CD8-positive, alpha-beta memory T cell (primary cell): ENCODE measurements at regions not wholly inside any gene's neighbourhood (a gene's known extent, or its start where the extent isn't known, plus 50 kb on each side); places are given as distances from the start of the nearest gene placed in this dataset.
A peak's percentile ranks its signal among the peaks of the same experiment; 100 is the strongest.

Source experiments
- CTCF ChIA-PET: fragments of 350-600 bp; sonication (Branson Sonifier 250); formaldehyde crosslinking; loops from one replicate; lab custom pipeline; 2021; ENCODE audit warnings: antibody characterized with exemption; lab: Charles Lee
- POLR2A ChIA-PET: fragments of 350-600 bp; sonication (Branson Sonifier 250); formaldehyde crosslinking; loops from one replicate; lab custom pipeline; 2021; ENCODE audit warnings: antibody characterized with exemption; lab: Charles Lee
- DNase-seq, 5 donors: peaks; one replicate each; pipeline versions ENCODE4 v3.0.0 to v3.0.0-alpha.2; 2020 to 2022; ENCODE audit warnings: mixed read lengths in 1 of 5
- H3K27ac ChIP-seq: one replicate; pipeline ENCODE4 v1.7.0; 2013; ENCODE audit warnings: low read depth, mild to moderate bottlenecking, low read length, moderate library complexity
- H3K27me3 ChIP-seq: 2 replicates; pipeline ENCODE4 v1.7.0; 2013; ENCODE audit warnings: low read length, mild to moderate bottlenecking; ENCODE audit not compliant: insufficient read depth, poor library complexity, severe bottlenecking
- H3K36me3 ChIP-seq: 2 replicates; pipeline ENCODE4 v1.7.0; 2013; ENCODE audit warnings: mild to moderate bottlenecking, low read length, moderate library complexity; ENCODE audit not compliant: insufficient read depth
- H3K4me1 ChIP-seq: 2 replicates; pipeline ENCODE4 v1.7.0; 2013; ENCODE audit warnings: mild to moderate bottlenecking, low read length, moderate library complexity; ENCODE audit not compliant: insufficient read depth
- H3K4me3 ChIP-seq: 2 replicates; pipeline ENCODE4 v1.7.0; 2013; ENCODE audit warnings: mild to moderate bottlenecking, low read length
- H3K9me3 ChIP-seq: 2 replicates; pipeline ENCODE4 v1.7.0; 2013; ENCODE audit warnings: mild to moderate bottlenecking, low read length
- H3K27ac Mint-ChIP-seq, 8 donors: one replicate each; pipeline ENCODE4 v1.8.0; 2020 to 2021; ENCODE audit warnings: mixed read lengths in 8 of 8, mild to moderate bottlenecking in 6 of 8, inconsistent platforms in 3 of 8, moderate library complexity in 3 of 8
- H3K27me3 Mint-ChIP-seq, 2 donors: one replicate each; pipeline ENCODE4 v1.8.0; 2020 to 2021; ENCODE audit warnings: mixed read lengths in 2 of 2, mild to moderate bottlenecking in 1 of 2, moderate library complexity in 1 of 2
- H3K36me3 Mint-ChIP-seq, 3 donors: one replicate each; pipeline ENCODE4 v1.8.0; 2020 to 2021; ENCODE audit warnings: mixed read lengths in 3 of 3, inconsistent platforms in 1 of 3, mild to moderate bottlenecking in 1 of 3
- H3K4me1 Mint-ChIP-seq, 3 donors: one replicate each; pipeline ENCODE4 v1.8.0; 2020 to 2021; ENCODE audit warnings: mixed read lengths in 3 of 3, inconsistent platforms in 1 of 3, mild to moderate bottlenecking in 1 of 3
- H3K4me3 Mint-ChIP-seq, 7 donors: one replicate each; pipeline ENCODE4 v1.8.0; 2020 to 2021; ENCODE audit warnings: mixed read lengths in 7 of 7, mild to moderate bottlenecking in 6 of 7, moderate library complexity in 4 of 7, inconsistent platforms in 2 of 7
- H3K9me3 Mint-ChIP-seq, 5 donors: one replicate each; pipeline ENCODE4 v1.8.0; 2020 to 2022; ENCODE audit warnings: mixed read lengths in 5 of 5, mild to moderate bottlenecking in 3 of 5, moderate library complexity in 2 of 5, inconsistent platforms in 1 of 5

DNA sequence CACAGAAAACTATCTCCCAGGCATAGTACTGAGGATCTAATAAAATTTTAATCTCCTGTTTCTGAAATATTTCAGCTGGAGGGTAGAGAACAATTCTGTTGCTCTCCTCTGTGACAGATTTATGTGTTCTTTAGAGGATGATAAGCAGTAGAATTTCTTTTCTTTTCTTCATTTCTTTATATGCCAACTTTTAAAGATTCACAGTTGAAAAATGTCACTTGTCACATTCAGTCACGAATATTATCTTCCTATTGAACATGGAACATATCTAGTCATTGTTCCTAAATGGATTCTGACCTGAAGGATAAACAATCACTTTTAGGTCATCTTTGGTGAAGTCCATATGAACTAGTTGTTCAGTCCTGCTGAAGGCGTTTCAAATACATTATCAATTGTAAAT, 585.5 kb upstream of the DPPA4 start:
- H3K9me3 Mint-ChIP-seq, result no peaks in the 10 kb centered on the region
- POLR2A ChIA-PET, result no interaction called here
- no peaks in the 10 kb centered on the region for H3K27me3 ChIP-seq
- DNase-seq, result no peak
- H3K4me1 Mint-ChIP-seq, result peaks cover 3 to 12% (median 6%) of the 10 kb centered on the region in 3 donors
- H3K27me3 Mint-ChIP-seq, result peaks cover 0 to 2% of the 10 kb centered on the region in 2 donors
- no peak overlapping the region for H3K27ac ChIP-seq
- H3K36me3 ChIP-seq, result no peaks in the 10 kb centered on the region
- CTCF ChIA-PET, result no interaction called here
- H3K36me3 Mint-ChIP-seq, result no peaks in the 10 kb centered on the region
- H3K4me1 ChIP-seq, result no peaks in the 10 kb centered on the region
- no peak overlapping the region for H3K4me3 ChIP-seq
- H3K9me3 ChIP-seq, result no peaks in the 10 kb centered on the region
- no peak overlapping the region for H3K27ac Mint-ChIP-seq
- H3K4me3 Mint-ChIP-seq, result no peak overlapping the region

DNA sequence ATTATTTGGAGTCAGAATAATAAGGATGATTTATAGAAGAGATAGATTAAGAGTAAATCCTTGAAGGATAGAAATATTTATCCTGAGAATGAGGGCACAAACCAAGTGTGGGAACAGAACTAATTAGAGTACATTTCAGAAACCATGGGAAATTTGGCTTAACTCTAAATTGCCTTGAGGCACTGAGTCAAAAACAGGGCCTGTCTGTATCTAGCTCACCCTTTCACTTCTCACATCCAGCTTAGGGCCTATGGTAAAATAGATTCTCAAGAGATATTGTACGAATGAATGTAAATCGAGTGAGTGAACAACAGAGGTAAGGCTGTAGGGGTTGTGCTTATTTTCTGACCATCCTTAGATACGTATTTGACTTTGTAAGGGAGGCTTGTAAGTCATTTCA, 586.1 kb upstream of the DPPA4 start:
- no peaks in the 10 kb centered on the region for H3K36me3 Mint-ChIP-seq
- peaks cover 3 to 12% (median 6%) of the 10 kb centered on the region in 3 donors for H3K4me1 Mint-ChIP-seq
- Histone ChIP-seq H3K4me3 (no peak overlapping the region), H3K9me3 (no peaks in the 10 kb centered on the region), H3K4me1 (no peaks in the 10 kb centered on the region), H3K36me3 (no peaks in the 10 kb centered on the region), H3K27me3 (no peaks in the 10 kb centered on the region), H3K27ac (no peak overlapping the region)
- no peaks in the 10 kb centered on the region for H3K9me3 Mint-ChIP-seq
- ChIA-PET POLR2A (no interaction called here), CTCF (no interaction called here)
- peaks cover 0 to 2% of the 10 kb centered on the region in 2 donors for H3K27me3 Mint-ChIP-seq
- H3K27ac Mint-ChIP-seq, result no peak overlapping the region
- H3K4me3 Mint-ChIP-seq, result no peak overlapping the region
- DNase-seq, result no peak

DNA sequence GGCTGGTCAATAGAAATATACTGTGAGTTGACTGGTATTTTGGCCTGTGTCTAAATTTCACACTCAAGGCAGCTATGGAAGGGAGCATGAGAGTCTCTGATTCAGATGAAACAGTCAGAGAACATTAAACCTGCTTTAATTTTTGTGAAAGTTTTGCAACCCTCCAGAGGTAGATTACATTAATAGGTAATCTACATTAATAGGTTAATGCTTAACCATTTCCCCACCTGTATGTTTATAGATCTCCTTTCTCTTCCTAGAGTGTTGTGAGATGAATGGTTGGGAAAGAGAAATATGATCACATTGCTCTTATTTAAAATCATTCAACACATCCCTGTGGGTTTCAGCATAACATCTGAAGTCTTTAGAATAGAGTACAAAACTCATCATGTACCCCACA, 586.9 kb upstream of the DPPA4 start:
- no peaks in the 10 kb centered on the region for H3K9me3 ChIP-seq
- Mint-ChIP-seq H3K4me3 (no peak overlapping the region), H3K36me3 (no peaks in the 10 kb centered on the region), H3K4me1 (peaks cover 3 to 8% (median 6%) of the 10 kb centered on the region in 3 donors), H3K9me3 (no peaks in the 10 kb centered on the region), H3K27me3 (peaks cover 0 to 2% of the 10 kb centered on the region in 2 donors), H3K27ac (no peak overlapping the region)
- ChIA-PET CTCF (no interaction called here), POLR2A (no interaction called here)
- no peaks in the 10 kb centered on the region for H3K36me3 ChIP-seq
- H3K4me3 ChIP-seq, result no peak overlapping the region
- no peaks in the 10 kb centered on the region for H3K27me3 ChIP-seq
- H3K4me1 ChIP-seq, result no peaks in the 10 kb centered on the region
- DNase-seq, result no peak
- no peak overlapping the region for H3K27ac ChIP-seq

DNA sequence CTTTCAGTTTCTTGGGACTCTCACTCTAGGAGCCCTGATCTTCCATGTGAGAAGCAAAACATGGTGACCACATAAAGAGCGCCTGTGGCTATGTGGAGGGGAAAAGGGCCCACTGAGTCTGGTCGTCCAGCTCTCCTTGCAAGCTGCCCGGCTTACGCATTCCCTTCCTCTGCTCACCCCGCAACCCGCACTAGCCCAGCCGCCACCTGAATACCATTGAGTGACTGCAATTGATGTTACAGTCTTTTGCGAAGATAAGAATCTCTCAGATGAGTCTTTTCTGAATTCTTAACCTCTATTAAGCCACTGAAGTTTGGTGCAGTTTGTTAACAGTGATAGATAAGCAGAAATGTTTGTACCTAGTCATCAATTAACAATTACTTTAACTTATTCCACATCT, 589.0 kb upstream of the DPPA4 start:
- H3K4me3 Mint-ChIP-seq, result no peak overlapping the region
- H3K9me3 ChIP-seq, result no peaks in the 10 kb centered on the region
- no peak overlapping the region for H3K27ac ChIP-seq
- no peaks in the 10 kb centered on the region for H3K27me3 ChIP-seq
- no peaks in the 10 kb centered on the region for H3K36me3 ChIP-seq
- no peak for DNase-seq
- H3K9me3 Mint-ChIP-seq, result no peaks in the 10 kb centered on the region
- H3K27ac Mint-ChIP-seq, result no peak overlapping the region
- H3K27me3 Mint-ChIP-seq, result no peaks in the 10 kb centered on the region
- ChIA-PET CTCF (no interaction called here), POLR2A (no interaction called here)
- peaks cover 3 to 8% (median 6%) of the 10 kb centered on the region in 3 donors for H3K4me1 Mint-ChIP-seq
- H3K4me3 ChIP-seq, result no peak overlapping the region
- H3K36me3 Mint-ChIP-seq, result no peaks in the 10 kb centered on the region
- no peaks in the 10 kb centered on the region for H3K4me1 ChIP-seq

DNA sequence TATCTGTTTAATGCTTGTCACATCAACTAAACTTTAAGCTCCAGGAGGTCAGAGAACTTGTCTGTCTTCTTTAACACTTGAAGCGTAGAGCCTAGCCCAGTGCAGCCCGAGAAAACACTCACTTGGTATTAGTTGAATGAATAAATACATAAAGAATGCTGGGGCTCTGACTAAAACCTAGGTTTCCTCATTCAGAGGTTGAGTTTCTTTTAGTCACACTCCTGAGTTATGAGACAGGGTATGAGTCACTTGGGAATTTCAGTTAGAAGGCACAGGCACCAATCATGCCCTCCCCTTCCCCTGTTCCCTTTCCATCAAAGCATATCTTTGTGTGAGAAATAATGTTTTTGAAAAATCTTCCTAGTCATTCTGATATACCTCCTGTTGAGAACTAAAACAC, 589.8 kb upstream of the DPPA4 start:
- no peak for DNase-seq
- Mint-ChIP-seq H3K4me1 (peaks cover 3 to 8% (median 6%) of the 10 kb centered on the region in 3 donors), H3K4me3 (no peak overlapping the region), H3K27me3 (no peaks in the 10 kb centered on the region), H3K9me3 (no peaks in the 10 kb centered on the region), H3K27ac (no peak overlapping the region), H3K36me3 (no peaks in the 10 kb centered on the region)
- Histone ChIP-seq H3K4me1 (no peaks in the 10 kb centered on the region), H3K27ac (no peak overlapping the region), H3K4me3 (no peak overlapping the region), H3K27me3 (no peaks in the 10 kb centered on the region), H3K9me3 (no peaks in the 10 kb centered on the region), H3K36me3 (no peaks in the 10 kb centered on the region)
- ChIA-PET POLR2A (no interaction called here), CTCF (no interaction called here)

DNA sequence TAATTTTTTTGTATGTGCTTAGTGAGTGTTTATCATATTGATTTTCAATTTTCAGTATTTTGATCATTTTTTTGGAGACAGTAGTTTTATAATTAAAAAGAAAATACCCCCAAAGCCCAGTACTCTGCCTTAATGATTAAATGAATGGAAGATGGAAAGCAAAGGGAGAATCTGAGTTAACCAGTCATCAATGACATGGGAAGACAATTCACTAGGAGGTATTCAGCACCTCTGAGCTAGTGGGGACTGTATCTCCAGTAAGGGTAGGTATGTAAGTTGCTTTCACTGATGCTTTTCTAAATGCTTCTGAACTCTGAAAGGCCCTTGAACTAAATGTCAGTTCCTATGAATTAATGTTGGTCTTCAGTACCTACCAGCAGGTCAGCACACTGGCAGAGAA, 590.4 kb upstream of the DPPA4 start:
- H3K4me3 Mint-ChIP-seq, result no peak overlapping the region
- DNase-seq, result no peak
- H3K36me3 Mint-ChIP-seq, result no peaks in the 10 kb centered on the region
- ChIA-PET POLR2A (no interaction called here), CTCF (no interaction called here)
- H3K9me3 ChIP-seq, result no peaks in the 10 kb centered on the region
- H3K9me3 Mint-ChIP-seq, result no peaks in the 10 kb centered on the region
- H3K4me1 ChIP-seq, result no peaks in the 10 kb centered on the region
- no peak overlapping the region for H3K27ac Mint-ChIP-seq
- H3K27me3 ChIP-seq, result no peaks in the 10 kb centered on the region
- no peak overlapping the region for H3K4me3 ChIP-seq
- peaks cover 0 to 2% (median under 1%) of the 10 kb centered on the region in 3 donors for H3K4me1 Mint-ChIP-seq
- no peak overlapping the region for H3K27ac ChIP-seq
- no peaks in the 10 kb centered on the region for H3K36me3 ChIP-seq
- H3K27me3 Mint-ChIP-seq, result no peaks in the 10 kb centered on the region

DNA sequence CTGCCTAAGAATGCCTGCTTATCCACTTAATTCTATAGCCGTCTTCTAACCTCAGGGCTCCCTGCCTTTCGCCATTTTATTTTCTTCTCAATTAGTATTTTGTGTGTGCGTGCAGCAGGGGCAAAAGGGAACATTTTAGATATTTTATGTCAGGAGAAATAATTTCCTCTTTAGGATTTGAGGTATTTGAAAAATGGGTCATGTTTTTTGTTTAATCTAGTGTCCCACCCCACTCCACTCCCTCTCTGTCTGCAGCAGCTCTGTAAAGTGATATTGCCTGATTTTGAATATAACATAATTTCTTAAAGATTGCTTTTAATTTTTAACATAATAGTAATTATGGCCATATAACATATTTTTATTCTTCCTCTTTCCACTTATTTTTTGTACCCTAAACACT, 593.2 kb upstream of the DPPA4 start:
- Mint-ChIP-seq H3K4me1 (no peaks in the 10 kb centered on the region), H3K9me3 (no peaks in the 10 kb centered on the region), H3K36me3 (peaks cover 0 to 3% (median 0%) of the 10 kb centered on the region in 3 donors), H3K4me3 (no peak overlapping the region), H3K27ac (peak overlapping the region in 1 of 8 donors; percentile 25), H3K27me3 (no peaks in the 10 kb centered on the region)
- Histone ChIP-seq H3K9me3 (no peaks in the 10 kb centered on the region), H3K4me1 (no peaks in the 10 kb centered on the region), H3K27ac (no peak overlapping the region), H3K27me3 (no peaks in the 10 kb centered on the region), H3K36me3 (no peaks in the 10 kb centered on the region), H3K4me3 (no peak overlapping the region)
- DNase-seq, result no peak
- CTCF ChIA-PET, result no interaction called here
- POLR2A ChIA-PET, result no interaction called here

DNA sequence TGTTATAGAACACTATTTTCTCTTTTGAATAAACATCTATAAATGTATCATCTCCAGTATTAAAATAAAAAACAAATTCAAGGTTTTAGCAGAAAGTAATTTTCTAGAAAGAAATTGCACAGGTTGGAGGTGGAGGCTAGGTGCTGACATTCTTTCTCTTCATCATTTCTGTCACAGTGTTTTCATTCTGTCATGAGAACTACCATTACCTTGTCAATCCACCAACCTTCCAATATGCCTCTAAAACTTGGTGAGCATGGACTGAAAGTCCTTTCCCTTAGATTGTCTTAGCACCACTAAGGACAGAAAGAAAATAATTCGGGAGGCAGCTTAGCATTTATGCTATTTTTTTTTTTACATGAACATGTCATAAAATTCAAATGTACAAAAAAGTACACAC, 596.2 kb upstream of the DPPA4 start:
- Histone ChIP-seq H3K36me3 (no peaks in the 10 kb centered on the region), H3K4me3 (no peak overlapping the region), H3K27me3 (no peaks in the 10 kb centered on the region), H3K27ac (no peak overlapping the region), H3K9me3 (no peaks in the 10 kb centered on the region), H3K4me1 (no peaks in the 10 kb centered on the region)
- H3K36me3 Mint-ChIP-seq, result peaks cover 0 to 4% (median 0%) of the 10 kb centered on the region in 3 donors
- no peaks in the 10 kb centered on the region for H3K27me3 Mint-ChIP-seq
- H3K4me3 Mint-ChIP-seq, result no peak overlapping the region
- H3K4me1 Mint-ChIP-seq, result no peaks in the 10 kb centered on the region
- H3K9me3 Mint-ChIP-seq, result no peaks in the 10 kb centered on the region
- DNase-seq, result no peak
- POLR2A ChIA-PET, result no interaction called here
- H3K27ac Mint-ChIP-seq, result no peak overlapping the region
- CTCF ChIA-PET, result no interaction called here

DNA sequence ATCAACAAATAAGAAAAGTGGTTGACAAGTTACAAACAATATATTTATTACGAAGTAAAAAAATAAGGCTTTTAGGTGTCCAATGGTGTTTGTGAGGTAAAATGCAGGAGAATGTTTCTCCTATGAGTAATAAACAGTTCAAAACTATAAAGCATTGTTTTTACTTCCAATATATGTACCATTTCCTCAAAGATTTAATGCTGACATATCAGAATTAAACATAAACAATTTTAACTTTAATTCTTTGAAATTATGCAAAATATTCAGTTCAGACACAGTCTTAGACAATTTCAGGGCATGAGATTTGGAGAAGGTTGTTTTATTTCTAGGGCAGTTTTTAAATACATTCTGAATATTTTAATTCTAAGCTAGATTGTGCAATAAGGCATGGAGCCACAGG, 602.5 kb upstream of the DPPA4 start:
- H3K4me3 ChIP-seq, result no peak overlapping the region
- H3K36me3 ChIP-seq, result no peaks in the 10 kb centered on the region
- H3K4me1 ChIP-seq, result no peaks in the 10 kb centered on the region
- Mint-ChIP-seq H3K27ac (peak overlapping the region in 1 of 8 donors; percentile 71), H3K4me1 (no peaks in the 10 kb centered on the region), H3K36me3 (peaks cover 0 to 7% (median 0%) of the 10 kb centered on the region in 3 donors), H3K27me3 (no peaks in the 10 kb centered on the region), H3K4me3 (no peak overlapping the region), H3K9me3 (peaks cover 0 to 4% (median 3%) of the 10 kb centered on the region in 5 donors)
- H3K27me3 ChIP-seq, result no peaks in the 10 kb centered on the region
- no peaks in the 10 kb centered on the region for H3K9me3 ChIP-seq
- ChIA-PET CTCF (no interaction called here), POLR2A (no interaction called here)
- no peak overlapping the region for H3K27ac ChIP-seq
- no peak for DNase-seq
